CD4-positive, CD25-positive, alpha-beta regulatory T cell (primary cell): ENCODE measurements at regions not wholly inside any gene's neighbourhood (a gene's known extent, or its start where the extent isn't known, plus 50 kb on each side); places are given as distances from the start of the nearest gene placed in this dataset.

Source experiments
- ATAC-seq, 2 donors: fragments of 150-1000 bp; cut with Tn5 transposase; one replicate each; pipeline ENCODE4 v1.10.0; 2021; ENCODE audit warnings: low read depth in 2 of 2, moderate number of reproducible peaks in 2 of 2, moderate library complexity in 1 of 2
- DNase-seq, 3 donors: peaks; one replicate each; pipeline versions ENCODE4 v3.0.0 to v3.0.0-alpha.2; 2012 to 2022; ENCODE audit warnings: mixed read lengths in 1 of 3
- H3K27ac ChIP-seq: one replicate; pipeline ENCODE4 v1.7.0; 2013; ENCODE audit warnings: mild to moderate bottlenecking, low read length; ENCODE audit not compliant: insufficient read depth, poor library complexity, severe bottlenecking
- H3K27me3 ChIP-seq: one replicate; pipeline ENCODE4 v1.7.0; 2013; ENCODE audit warnings: low read length; ENCODE audit not compliant: control insufficient read depth, insufficient read depth
- H3K36me3 ChIP-seq: one replicate; pipeline ENCODE4 v1.7.0; 2013; ENCODE audit warnings: mild to moderate bottlenecking, low read length, moderate library complexity; ENCODE audit not compliant: control insufficient read depth, insufficient read depth
- H3K4me1 ChIP-seq: 2 replicates; pipeline ENCODE4 v1.7.0; 2013; ENCODE audit warnings: mild to moderate bottlenecking, low read length; ENCODE audit not compliant: insufficient read depth, control insufficient read depth, poor library complexity, severe bottlenecking
- H3K4me3 ChIP-seq: one replicate; pipeline ENCODE4 v1.7.0; 2013; ENCODE audit warnings: low read depth, mild to moderate bottlenecking, low read length, moderate library complexity
- H3K9me3 ChIP-seq, 2 experiments: 1 replicate in 1 of 2; 2 replicates in 1 of 2; pipeline ENCODE4 v1.7.0; 2013; ENCODE audit warnings: low read length in 2 of 2, mild to moderate bottlenecking in 1 of 2, moderate library complexity in 1 of 2; ENCODE audit not compliant: control insufficient read depth in 2 of 2
- H3K27ac Mint-ChIP-seq, 3 donors: one replicate each; pipeline ENCODE4 v1.8.0; 2020 to 2022; ENCODE audit warnings: mild to moderate bottlenecking in 3 of 3, mixed read lengths in 3 of 3, moderate library complexity in 2 of 3
- H3K27me3 Mint-ChIP-seq: one replicate; pipeline ENCODE4 v1.8.0; 2022; ENCODE audit warnings: mild to moderate bottlenecking, mixed read lengths
- H3K36me3 Mint-ChIP-seq: one replicate; pipeline ENCODE4 v1.8.0; 2020; ENCODE audit warnings: mixed read lengths
- H3K4me1 Mint-ChIP-seq, 4 donors: one replicate each; pipeline ENCODE4 v1.8.0; 2020 to 2022; ENCODE audit warnings: mixed read lengths in 4 of 4, mild to moderate bottlenecking in 1 of 4
- H3K4me3 Mint-ChIP-seq, 4 donors: one replicate each; pipeline ENCODE4 v1.8.0; 2020 to 2022; ENCODE audit warnings: mild to moderate bottlenecking in 4 of 4, mixed read lengths in 4 of 4, moderate library complexity in 3 of 4
- H3K9me3 Mint-ChIP-seq, 7 donors: one replicate each; pipeline ENCODE4 v1.8.0; 2020 to 2022; ENCODE audit warnings: mixed read lengths in 7 of 7, mild to moderate bottlenecking in 3 of 7, moderate library complexity in 2 of 7

GRCh38 chr10:78980354-78980753 lies 88.4 kb upstream of the ZMIZ1 start:
- H3K27ac Mint-ChIP-seq: peak overlapping the region in 1 of 3 donors; percentile 6
- no peaks in the 10 kb centered on the region for H3K27me3 ChIP-seq
- no peak for ATAC-seq

GRCh38 chr10:78980815-78981214 lies 88.0 kb upstream of the ZMIZ1 start:
- no peaks in the 10 kb centered on the region for H3K9me3 ChIP-seq
- H3K27ac ChIP-seq: no peak overlapping the region
- Mint-ChIP-seq H3K36me3 (no peaks in the 10 kb centered on the region), H3K27ac (peak overlapping the region in 1 of 3 donors; percentile 6), H3K4me3 (no peak overlapping the region), H3K4me1 (peaks cover 0 to 11% (median 1%) of the 10 kb centered on the region in 4 donors), H3K27me3 (peaks cover 4% of the 10 kb centered on the region), H3K9me3 (peaks cover 0 to 2% (median 0%) of the 10 kb centered on the region in 7 donors)
- DNase-seq (no peak), ATAC-seq (no peak)
- no peaks in the 10 kb centered on the region for H3K36me3 ChIP-seq
- H3K4me1 ChIP-seq: no peaks in the 10 kb centered on the region
- no peaks in the 10 kb centered on the region for H3K27me3 ChIP-seq
- no peak overlapping the region for H3K4me3 ChIP-seq

More at GRCh38 chr10:78980354-78980753, 88.4 kb upstream of the ZMIZ1 start:
- H3K9me3 ChIP-seq: no peaks in the 10 kb centered on the region
- no peaks in the 10 kb centered on the region for H3K36me3 ChIP-seq
- DNase-seq: no peak
- no peaks in the 10 kb centered on the region for H3K4me1 ChIP-seq
- Mint-ChIP-seq H3K27me3 (peaks cover 9% of the 10 kb centered on the region), H3K36me3 (no peaks in the 10 kb centered on the region), H3K9me3 (peaks cover 0 to 2% (median 0%) of the 10 kb centered on the region in 7 donors), H3K4me3 (no peak overlapping the region), H3K4me1 (peaks cover 0 to 12% (median 2%) of the 10 kb centered on the region in 4 donors)
- H3K4me3 ChIP-seq: no peak overlapping the region
- H3K27ac ChIP-seq: no peak overlapping the region

GRCh38 chr10:78981257-78981969 lies 87.4 kb upstream of the ZMIZ1 start:
- Mint-ChIP-seq H3K4me1 (peaks cover 0 to 11% (median 1%) of the 10 kb centered on the region in 4 donors), H3K36me3 (no peaks in the 10 kb centered on the region), H3K4me3 (no peak overlapping the region), H3K9me3 (peaks cover 0 to 2% (median 0%) of the 10 kb centered on the region in 7 donors), H3K27ac (peak overlapping the region in 1 of 3 donors; percentile 26), H3K27me3 (no peaks in the 10 kb centered on the region)
- Histone ChIP-seq H3K36me3 (no peaks in the 10 kb centered on the region), H3K27me3 (no peaks in the 10 kb centered on the region), H3K27ac (no peak overlapping the region), H3K4me1 (no peaks in the 10 kb centered on the region), H3K4me3 (no peak overlapping the region), H3K9me3 (no peaks in the 10 kb centered on the region)
- peak in 1 of 3 donors; percentile 41 for DNase-seq
- ATAC-seq: peak in 1 of 2 donors; percentile 48

GRCh38 chr10:78981970-78982281 lies 86.8 kb upstream of the ZMIZ1 start:
- Mint-ChIP-seq H3K9me3 (peaks cover 0 to 2% (median 0%) of the 10 kb centered on the region in 7 donors), H3K4me1 (peaks cover 0 to 11% (median 1%) of the 10 kb centered on the region in 4 donors), H3K36me3 (no peaks in the 10 kb centered on the region), H3K27ac (no peak overlapping the region), H3K27me3 (no peaks in the 10 kb centered on the region), H3K4me3 (no peak overlapping the region)
- no peaks in the 10 kb centered on the region for H3K36me3 ChIP-seq
- no peaks in the 10 kb centered on the region for H3K4me1 ChIP-seq
- H3K4me3 ChIP-seq: no peak overlapping the region
- ATAC-seq (no peak), DNase-seq (no peak)
- no peaks in the 10 kb centered on the region for H3K9me3 ChIP-seq
- H3K27me3 ChIP-seq: no peaks in the 10 kb centered on the region
- no peak overlapping the region for H3K27ac ChIP-seq

GRCh38 chr10:78982726-78983125 lies 86.0 kb upstream of the ZMIZ1 start:
- Histone ChIP-seq H3K4me3 (no peak overlapping the region), H3K9me3 (no peaks in the 10 kb centered on the region), H3K27me3 (no peaks in the 10 kb centered on the region), H3K27ac (no peak overlapping the region), H3K4me1 (no peaks in the 10 kb centered on the region), H3K36me3 (no peaks in the 10 kb centered on the region)
- Mint-ChIP-seq H3K4me1 (peaks cover 0 to 7% (median 1%) of the 10 kb centered on the region in 4 donors), H3K27me3 (no peaks in the 10 kb centered on the region), H3K36me3 (no peaks in the 10 kb centered on the region), H3K4me3 (no peak overlapping the region), H3K27ac (no peak overlapping the region), H3K9me3 (peaks cover 0 to 2% (median 0%) of the 10 kb centered on the region in 7 donors)
- ATAC-seq (no peak), DNase-seq (no peak)

GRCh38 chr10:78983608-78984007 lies 85.2 kb upstream of the ZMIZ1 start:
- Histone ChIP-seq H3K9me3 (no peaks in the 10 kb centered on the region), H3K4me1 (no peaks in the 10 kb centered on the region), H3K36me3 (no peaks in the 10 kb centered on the region), H3K27me3 (no peaks in the 10 kb centered on the region), H3K4me3 (no peak overlapping the region), H3K27ac (no peak overlapping the region)
- DNase-seq (no peak), ATAC-seq (no peak)
- no peaks in the 10 kb centered on the region for H3K9me3 Mint-ChIP-seq
- H3K27ac Mint-ChIP-seq: no peak overlapping the region
- peaks cover 0 to 11% (median 1%) of the 10 kb centered on the region in 4 donors for H3K4me1 Mint-ChIP-seq
- no peaks in the 10 kb centered on the region for H3K36me3 Mint-ChIP-seq
- no peak overlapping the region for H3K4me3 Mint-ChIP-seq
- no peaks in the 10 kb centered on the region for H3K27me3 Mint-ChIP-seq

GRCh38 chr10:78985973-78986818 lies 82.6 kb upstream of the ZMIZ1 start:
- peak overlapping the region in 1 of 3 donors; percentile 27 for H3K27ac Mint-ChIP-seq

More at GRCh38 chr10:78985973-78986818, 82.6 kb upstream of the ZMIZ1 start:
- no peaks in the 10 kb centered on the region for H3K36me3 Mint-ChIP-seq
- Histone ChIP-seq H3K9me3 (no peaks in the 10 kb centered on the region), H3K27ac (no peak overlapping the region), H3K27me3 (no peaks in the 10 kb centered on the region), H3K4me3 (no peak overlapping the region), H3K36me3 (no peaks in the 10 kb centered on the region), H3K4me1 (no peaks in the 10 kb centered on the region)
- ATAC-seq: no peak
- peaks cover 3 to 13% (median 5%) of the 10 kb centered on the region in 4 donors for H3K4me1 Mint-ChIP-seq
- no peaks in the 10 kb centered on the region for H3K27me3 Mint-ChIP-seq
- DNase-seq: no peak
- peak overlapping the region in 1 of 4 donors; percentile 82 for H3K4me3 Mint-ChIP-seq
- H3K9me3 Mint-ChIP-seq: no peaks in the 10 kb centered on the region
